GM12872 (cell line): ENCODE measurements at regions not wholly inside any gene's neighbourhood (a gene's known extent, or its start where the extent isn't known, plus 50 kb on each side); places are given as distances from the start of the nearest gene placed in this dataset.

Experiments
- TF ChIP-seq, protein P1 (sequence below): IDR thresholded peaks from 3 replicates; pipeline ENCODE4 v1.5.1; 2011; ENCODE audit warnings: low read depth, mild to moderate bottlenecking, low read length, moderate library complexity; ENCODE audit not compliant: insufficient read depth

GRCh38 chr2:147385600-147385999 is 459.2 kb upstream of the ACVR2A start:
- TF ChIP-seq, protein P1, sequence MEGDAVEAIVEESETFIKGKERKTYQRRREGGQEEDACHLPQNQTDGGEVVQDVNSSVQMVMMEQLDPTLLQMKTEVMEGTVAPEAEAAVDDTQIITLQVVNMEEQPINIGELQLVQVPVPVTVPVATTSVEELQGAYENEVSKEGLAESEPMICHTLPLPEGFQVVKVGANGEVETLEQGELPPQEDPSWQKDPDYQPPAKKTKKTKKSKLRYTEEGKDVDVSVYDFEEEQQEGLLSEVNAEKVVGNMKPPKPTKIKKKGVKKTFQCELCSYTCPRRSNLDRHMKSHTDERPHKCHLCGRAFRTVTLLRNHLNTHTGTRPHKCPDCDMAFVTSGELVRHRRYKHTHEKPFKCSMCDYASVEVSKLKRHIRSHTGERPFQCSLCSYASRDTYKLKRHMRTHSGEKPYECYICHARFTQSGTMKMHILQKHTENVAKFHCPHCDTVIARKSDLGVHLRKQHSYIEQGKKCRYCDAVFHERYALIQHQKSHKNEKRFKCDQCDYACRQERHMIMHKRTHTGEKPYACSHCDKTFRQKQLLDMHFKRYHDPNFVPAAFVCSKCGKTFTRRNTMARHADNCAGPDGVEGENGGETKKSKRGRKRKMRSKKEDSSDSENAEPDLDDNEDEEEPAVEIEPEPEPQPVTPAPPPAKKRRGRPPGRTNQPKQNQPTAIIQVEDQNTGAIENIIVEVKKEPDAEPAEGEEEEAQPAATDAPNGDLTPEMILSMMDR: no peak

GRCh38 chr2:147384659-147385058 is 460.2 kb upstream of the ACVR2A start:
- TF ChIP-seq, protein P1: no peak

GRCh38 chr2:147382322-147382948 is 462.4 kb upstream of the ACVR2A start:
- TF ChIP-seq, protein P1: no peak

DNA sequence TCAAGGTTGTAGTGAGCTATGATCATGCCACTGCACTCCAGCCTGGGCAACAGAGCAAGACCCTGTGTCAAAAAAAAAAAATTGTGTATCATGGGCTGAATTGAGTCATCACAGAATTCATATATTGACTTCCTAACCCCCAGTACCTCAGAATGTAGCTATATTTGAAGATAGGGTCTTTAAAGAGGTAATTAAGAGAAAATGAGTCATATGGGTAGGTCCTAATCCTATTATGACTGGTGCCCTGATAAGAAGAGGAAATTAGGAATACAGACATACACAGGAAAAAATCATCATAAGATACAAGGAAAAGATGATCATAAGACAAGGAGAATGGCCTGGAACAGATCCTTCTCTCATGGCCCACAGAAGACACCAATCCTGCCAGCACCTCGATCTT is 466.4 kb upstream of the ACVR2A start:
- TF ChIP-seq, protein P1: no peak

- TF ChIP-seq, protein P1: no peak
Measured at GRCh38 chr2:147375073-147375472, 469.8 kb upstream of the ACVR2A start.

- TF ChIP-seq, protein P1: no peak
Measured at GRCh38 chr2:147374423-147374811, 470.4 kb upstream of the ACVR2A start.

GRCh38 chr2:147373800-147374422 is 470.9 kb upstream of the ACVR2A start:
- TF ChIP-seq, protein P1: no peak

- TF ChIP-seq, protein P1: no peak
Measured at GRCh38 chr2:147368306-147368705, 476.5 kb upstream of the ACVR2A start.
